GM19035 (cell line): ENCODE measurements at regions not wholly inside any gene's neighbourhood (a gene's known extent, or its start where the extent isn't known, plus 50 kb on each side); places are given as distances from the start of the nearest gene placed in this dataset.

Experiments
- ATAC-seq: cut with Tn5 transposase; IDR thresholded peaks from one replicate; pipeline ENCODE4 v1.9.1; 2021; ENCODE audit not compliant: unreplicated experiment

DNA sequence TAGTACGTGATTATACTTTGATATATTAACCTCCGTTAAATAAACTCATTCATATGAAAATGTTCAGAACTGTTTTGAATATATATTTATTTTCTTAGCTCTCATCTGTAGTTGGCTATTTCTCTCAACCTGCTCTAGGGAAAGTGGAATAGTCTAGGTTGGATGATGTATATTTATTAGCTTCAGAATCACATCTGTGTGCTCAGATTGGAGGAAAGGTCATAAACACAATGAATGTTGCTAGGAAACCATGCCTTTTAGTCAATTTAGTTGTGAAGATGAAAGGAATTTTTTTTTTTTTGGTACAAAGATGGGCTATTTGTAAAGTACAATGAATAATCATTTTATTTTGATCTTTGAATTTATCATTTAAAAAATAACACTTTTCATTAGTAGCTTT lies 439.1 kb downstream of the FOXG1 start:
- ATAC-seq, result no peak

DNA sequence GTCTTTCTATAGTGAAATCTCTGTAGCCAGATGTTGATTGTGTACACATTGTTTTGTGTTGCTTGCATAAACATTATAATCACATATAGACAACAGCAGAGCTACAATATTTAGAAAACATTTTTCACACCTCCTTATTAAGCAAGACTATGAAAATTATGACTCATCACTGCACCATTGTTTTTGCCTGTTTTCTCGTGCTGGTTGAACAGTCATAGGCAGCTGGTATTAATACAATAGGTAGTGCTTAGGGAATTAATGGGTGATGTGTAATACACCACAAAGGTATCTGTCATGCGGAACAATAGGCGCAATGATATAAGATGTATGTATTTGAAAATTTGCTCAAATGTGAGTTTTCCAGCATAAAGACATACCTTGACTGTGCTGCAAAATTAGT lies 449.3 kb downstream of the FOXG1 start:
- ATAC-seq, result no peak

DNA sequence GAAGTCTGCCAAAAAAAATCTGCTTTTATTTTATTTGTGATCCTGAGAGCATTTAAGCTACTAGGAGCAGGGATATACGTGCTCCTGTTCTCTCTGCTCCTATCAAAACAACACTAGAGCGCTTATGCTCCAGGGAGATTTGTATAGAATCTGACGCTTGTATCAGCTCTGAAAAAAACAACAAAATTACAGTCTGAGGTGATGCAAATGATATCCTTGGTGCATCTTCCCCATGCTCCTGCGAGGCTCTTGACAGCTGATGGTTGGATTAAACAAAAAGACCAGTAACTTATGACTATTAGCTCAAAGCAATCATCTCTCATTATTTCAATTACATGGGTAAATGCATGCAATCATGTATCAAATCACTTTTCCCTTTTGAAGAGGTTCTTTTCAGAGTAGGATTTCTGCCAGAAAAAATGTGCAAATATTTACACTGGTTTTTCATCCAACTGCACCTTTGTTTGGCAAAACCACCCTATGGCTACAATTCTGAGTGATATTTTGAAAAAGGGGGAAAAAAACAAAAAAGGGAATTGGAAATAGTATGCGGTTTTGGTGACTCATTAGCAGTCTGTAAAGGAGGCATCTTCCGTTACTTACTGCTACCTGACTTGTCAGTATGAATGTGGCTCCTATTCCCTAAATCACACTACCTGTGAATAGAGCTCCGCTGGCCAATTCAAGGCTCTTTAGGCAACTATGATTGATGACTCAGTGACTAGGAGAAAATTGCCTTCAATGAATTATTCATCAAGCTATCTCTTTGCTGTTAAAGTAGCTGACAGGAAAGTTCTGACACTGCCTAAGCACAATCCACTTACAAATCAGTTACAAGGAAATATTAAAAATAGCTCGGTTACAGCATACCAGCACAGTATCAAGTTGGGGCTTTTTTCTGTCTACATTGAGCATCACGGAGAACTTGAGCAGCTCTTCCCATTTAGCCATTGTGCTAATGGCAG lies 450.0 kb downstream of the FOXG1 start:
- no peak for ATAC-seq

DNA sequence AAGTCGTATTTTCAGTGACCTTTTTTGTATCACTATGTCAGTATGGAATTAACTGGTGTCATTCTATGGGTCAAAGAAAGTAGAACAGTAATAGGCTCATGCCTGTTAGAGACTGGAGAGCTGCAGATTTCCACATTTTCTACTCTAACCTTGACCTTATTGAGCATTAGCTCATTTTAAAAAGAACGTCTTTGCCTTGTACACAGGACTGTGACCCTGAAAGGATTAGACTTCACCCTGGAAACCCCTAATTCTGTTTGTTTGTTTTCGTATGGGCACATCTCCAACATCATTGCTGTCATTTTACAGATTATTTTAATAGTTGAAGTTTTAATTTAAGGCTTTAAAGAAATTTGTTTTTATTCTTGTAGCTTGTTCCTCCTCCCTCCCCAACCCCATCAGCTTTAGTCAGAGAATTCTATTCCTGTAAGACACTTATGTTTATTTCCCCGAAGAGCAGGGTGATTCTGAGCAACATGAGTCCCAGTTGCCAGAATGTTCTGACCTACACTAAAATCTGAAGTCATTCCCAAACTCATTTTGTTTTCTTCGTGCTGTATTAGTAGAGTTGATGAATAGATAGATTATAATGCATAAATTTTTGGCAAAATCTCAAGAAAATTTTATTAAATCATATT lies 451.3 kb downstream of the FOXG1 start:
- ATAC-seq, result no peak

- ATAC-seq, result no peak
These were observed 453.5 kb downstream of the FOXG1 start for GRCh38 chr14:29220072-29220471.

DNA sequence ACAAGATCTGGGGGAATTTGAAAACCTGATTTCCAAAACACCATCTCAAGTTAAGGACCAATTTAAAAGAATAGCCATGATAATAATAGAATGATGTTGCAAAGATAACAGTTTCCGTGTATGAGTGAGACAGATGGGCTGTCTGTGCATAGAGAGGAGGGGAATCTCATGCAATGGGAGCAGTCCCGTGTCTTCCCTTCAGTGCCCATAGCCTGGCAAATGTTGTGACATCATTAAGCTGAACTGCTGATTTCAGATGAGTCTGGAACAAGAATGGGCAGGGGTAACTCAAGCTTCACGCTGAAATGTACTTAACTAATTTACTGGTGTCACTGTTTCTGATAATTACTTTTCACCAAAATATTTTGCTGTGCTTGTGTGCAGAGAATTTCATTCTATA lies 454.0 kb downstream of the FOXG1 start:
- ATAC-seq, result no peak

DNA sequence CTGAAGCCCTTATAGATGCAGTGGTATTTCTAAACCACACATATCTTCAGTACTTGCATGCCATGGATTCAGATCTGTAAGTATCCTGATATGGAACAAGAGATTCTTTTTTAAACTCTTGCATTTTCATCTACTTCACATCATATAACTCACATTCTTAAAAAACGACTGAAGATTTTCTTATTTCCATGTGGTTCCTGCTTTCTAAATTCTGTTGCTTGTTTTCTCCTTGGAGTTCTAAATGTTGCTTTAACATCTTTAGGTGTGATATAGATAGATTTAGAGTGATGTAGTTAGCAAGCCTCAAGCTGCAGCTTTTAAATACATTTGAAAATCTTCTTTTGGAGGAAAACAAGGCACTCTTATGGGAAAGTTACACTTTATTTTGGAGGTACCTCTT lies 455.4 kb downstream of the FOXG1 start:
- no peak for ATAC-seq

DNA sequence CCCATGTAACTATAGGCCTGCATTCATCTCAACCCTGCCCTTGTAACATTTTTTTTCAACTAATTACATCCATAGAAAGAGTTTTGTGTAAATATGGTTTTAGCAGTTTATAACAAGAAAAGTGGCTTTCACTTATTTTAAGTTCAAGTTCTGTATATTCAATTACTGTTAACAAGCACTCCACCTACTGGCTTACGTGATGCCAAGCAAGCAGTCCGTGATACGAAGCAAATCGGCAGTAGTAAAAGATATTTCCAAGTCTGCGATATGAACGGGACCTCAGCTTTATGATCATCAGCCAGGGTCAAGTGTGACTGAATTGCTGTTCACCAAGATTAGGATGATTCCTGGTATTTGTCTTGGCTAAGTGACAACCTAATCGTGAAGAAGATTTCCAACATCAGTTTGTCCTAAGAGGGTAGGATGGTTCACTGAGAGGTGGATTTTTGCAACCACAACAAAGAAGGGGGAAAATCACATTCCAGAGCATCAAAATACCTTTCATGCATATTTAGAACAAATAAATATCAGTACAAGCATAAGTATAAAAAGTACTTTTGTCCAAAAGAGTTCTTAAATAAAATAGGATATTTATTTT lies 456.2 kb downstream of the FOXG1 start:
- ATAC-seq, result no peak

- no peak for ATAC-seq
These were observed 457.4 kb downstream of the FOXG1 start for GRCh38 chr14:29223947-29224346.

- ATAC-seq, result no peak
These were observed 461.0 kb downstream of the FOXG1 start for GRCh38 chr14:29227631-29228030.

- ATAC-seq, result no peak
These were observed 465.6 kb downstream of the FOXG1 start for GRCh38 chr14:29232153-29232552.

GRCh38 chr14:29232711-29233110 lies 466.1 kb downstream of the FOXG1 start:
- no peak for ATAC-seq

DNA sequence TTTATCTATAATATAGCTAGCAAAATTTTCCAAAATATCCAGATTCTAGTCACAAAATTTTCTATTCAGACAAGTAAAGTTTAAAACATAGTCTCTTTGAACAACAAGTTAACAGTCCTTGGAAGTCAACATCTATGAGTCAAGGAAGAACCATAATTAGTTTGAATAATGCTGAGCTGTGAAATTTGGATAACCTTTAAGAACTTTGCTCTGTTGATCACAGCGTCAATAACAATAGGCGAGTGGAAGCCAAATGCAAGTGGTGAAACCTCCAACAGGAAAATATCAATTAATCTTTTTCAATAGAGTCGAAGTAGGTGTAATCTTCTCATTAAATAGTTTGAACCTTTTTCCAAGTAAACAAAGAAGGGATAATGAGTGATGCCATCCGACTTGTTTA lies 466.6 kb downstream of the FOXG1 start:
- ATAC-seq, result no peak

DNA sequence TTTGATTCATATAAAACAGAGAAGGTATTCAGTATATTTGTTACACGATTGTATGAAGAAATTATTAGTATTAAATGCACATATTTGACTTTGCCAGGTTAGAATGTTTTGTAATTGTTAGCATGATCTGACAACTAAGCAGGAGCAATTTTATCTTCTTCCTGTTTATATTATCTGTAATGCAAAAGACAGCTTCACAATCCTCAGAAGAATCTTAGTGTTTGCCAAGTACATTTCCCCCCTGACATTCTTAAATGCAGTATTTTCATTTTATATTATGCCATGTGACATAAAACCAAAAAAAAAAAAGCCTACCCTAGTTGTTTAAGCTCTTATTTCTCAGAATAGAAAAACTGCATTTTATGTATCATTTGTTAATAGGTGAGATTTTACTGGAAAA lies 469.4 kb downstream of the FOXG1 start:
- ATAC-seq, result no peak

- no peak for ATAC-seq
These were observed 469.8 kb downstream of the FOXG1 start for GRCh38 chr14:29236401-29236800.

DNA sequence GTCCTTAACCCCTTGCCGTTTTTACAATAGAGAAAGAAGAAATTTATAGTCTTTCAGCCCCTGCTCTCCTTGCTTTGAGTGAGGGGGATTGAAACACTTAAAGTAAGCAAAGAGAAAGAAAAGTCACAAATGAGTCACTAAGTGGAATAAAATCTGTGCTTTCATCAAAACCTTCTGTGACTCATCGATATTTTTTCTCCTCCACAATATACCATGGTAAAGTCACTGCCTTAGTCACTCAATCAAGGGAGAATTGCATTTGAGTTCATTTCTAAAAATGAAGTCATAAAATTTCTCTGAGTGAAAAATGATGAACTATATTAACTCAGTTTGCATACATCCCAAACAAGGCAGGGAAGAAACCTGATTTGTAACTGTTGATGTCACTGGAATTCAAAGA lies 470.3 kb downstream of the FOXG1 start:
- no peak for ATAC-seq

DNA sequence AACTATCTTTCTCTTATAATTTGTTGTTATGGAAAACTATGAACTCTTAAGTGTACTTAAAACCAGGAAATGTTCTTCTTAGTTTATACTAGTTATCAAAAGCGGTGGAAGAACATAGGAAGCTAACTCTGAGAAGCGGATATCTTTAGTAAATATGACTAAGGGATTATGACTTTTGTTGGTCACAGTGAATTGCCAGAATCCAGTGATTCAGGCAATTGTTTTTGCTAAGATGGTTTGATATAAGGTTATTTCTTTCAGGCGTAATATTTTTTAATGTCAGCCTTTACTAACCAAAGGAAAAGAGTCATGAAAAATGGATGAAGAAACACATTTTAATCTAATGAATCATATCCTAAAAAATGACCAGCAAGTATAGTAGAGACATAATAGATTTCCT lies 473.5 kb downstream of the FOXG1 start:
- ATAC-seq, result no peak

DNA sequence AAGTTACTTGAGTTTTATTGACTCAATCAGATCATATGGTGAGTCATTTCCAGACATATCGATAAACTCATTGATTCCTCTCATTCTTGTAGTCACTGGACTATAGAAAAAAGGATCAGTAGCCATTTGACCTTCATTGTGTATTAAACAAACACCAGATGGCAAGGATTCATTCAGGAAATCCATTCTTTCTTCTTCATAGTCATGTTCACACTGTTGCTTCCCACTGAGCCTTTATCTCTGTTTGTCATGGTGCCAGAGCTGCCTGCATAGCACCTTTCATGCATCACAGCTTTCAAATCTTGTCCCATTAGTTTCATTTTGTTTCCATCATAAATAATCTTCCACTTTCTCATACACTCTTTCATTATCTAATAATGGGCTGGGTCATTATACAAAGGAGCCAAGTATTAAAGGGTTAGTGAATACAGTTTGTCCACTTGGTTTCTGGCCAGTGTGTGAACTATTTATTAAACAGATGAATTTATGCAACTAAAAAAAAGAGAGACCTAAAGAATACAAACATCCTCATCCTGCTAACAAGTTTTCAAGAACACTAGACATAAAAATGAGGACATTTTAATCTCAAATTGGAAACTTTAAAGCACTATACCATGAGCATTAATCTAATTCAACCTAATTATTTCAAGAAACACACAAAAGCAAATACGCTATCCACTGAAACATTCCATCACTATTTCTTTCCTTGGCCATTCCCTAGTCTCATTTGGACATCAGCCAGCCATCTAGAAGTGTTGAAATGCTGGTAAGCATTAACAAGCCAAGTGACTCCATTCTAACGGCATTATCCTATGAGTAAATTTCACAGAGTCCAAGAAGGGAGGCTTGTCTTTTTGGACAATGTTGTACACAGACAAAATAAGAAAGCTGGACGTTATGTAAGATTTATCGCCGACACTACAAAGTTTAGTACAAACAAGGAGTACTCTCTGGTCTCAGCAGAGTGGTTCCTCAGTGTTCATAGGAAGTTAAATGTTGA lies 476.5 kb downstream of the FOXG1 start:
- no peak for ATAC-seq

GRCh38 chr14:29255692-29256091 lies 489.1 kb downstream of the FOXG1 start:
- ATAC-seq, result no peak

DNA sequence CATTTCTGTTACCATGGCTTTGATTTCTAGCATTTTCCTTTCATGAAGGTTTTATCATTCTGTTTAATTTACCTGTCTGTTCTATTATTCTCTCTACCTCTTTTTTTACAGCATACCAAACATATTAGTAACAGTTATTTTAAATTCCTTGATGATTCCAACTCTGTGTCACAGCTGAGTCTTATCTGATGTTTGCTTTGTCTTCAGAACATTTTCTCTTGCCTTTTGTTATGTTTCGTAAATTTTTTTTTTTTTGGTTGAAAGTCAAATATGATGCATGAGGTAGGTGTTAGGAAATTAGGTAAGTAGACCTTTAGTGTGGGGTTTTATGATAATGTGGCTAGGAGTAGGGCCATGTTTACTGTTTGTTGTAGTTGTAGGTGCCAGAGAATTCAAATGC lies 496.4 kb downstream of the FOXG1 start:
- ATAC-seq, result no peak

- no peak for ATAC-seq
These were observed 498.3 kb downstream of the FOXG1 start for GRCh38 chr14:29264865-29265264.
